GM10266 (cell line): ENCODE measurements at regions not wholly inside any gene's neighbourhood (a gene's known extent, or its start where the extent isn't known, plus 50 kb on each side); places are given as distances from the start of the nearest gene placed in this dataset.
"Not testable (repeated sequence)": the region's sequence is repeated elsewhere in the genome, so short reads cannot be mapped to it uniquely, and the experiment has no call there.

Experiments used
- DNase-seq: peaks from one replicate; pipeline ENCODE4 v3.0.0; 2012; ENCODE audit errors: extremely low spot score
- TF ChIP-seq, protein P1 (sequence below): IDR thresholded peaks from 2 replicates; pipeline ENCODE4 v1.5.1; 2012; ENCODE audit warnings: mild to moderate bottlenecking, low read depth; ENCODE audit not compliant: control insufficient read depth, insufficient read depth; ENCODE audit errors: missing control alignments

DNA sequence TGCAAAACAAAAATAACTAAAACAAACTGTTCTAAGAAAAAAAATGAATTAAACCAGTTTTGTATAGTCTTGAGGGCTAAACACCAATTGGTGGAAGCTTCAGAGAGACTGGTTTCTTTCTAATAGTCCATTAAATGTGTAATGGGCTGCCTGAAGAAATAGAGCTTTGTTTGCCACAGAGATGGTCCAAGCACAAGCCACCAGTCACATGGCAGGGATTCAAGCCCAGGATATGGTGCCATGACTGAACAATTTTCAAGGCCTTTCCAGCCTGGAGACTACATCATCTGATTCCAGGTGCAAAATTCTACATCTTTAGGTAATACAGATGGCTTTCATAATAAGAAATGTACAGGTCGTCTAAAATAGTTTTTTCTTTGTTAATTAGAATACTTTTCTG, 355.3 kb downstream of the NR2F1-AS1 start:
- TF ChIP-seq, protein P1, sequence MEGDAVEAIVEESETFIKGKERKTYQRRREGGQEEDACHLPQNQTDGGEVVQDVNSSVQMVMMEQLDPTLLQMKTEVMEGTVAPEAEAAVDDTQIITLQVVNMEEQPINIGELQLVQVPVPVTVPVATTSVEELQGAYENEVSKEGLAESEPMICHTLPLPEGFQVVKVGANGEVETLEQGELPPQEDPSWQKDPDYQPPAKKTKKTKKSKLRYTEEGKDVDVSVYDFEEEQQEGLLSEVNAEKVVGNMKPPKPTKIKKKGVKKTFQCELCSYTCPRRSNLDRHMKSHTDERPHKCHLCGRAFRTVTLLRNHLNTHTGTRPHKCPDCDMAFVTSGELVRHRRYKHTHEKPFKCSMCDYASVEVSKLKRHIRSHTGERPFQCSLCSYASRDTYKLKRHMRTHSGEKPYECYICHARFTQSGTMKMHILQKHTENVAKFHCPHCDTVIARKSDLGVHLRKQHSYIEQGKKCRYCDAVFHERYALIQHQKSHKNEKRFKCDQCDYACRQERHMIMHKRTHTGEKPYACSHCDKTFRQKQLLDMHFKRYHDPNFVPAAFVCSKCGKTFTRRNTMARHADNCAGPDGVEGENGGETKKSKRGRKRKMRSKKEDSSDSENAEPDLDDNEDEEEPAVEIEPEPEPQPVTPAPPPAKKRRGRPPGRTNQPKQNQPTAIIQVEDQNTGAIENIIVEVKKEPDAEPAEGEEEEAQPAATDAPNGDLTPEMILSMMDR = no peak
- no peak for DNase-seq

DNA sequence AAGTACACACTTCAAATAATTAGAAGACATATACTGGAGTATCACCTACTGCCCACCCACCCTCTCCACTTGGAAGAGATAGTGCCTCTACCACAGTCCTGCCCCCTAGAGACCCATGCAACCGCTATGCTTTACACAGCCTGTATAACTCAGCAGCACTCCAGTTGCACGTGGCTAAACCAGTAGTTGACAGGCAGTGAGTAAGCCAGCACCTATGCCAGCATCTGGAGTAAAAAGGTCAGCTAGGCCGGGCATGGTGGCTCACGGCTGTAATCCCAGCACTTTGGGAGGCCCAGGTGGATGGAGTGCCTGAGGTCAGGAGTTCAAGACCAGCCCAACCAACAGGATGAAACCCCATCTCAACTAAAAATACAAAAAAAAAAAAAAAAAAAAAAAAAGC, 356.4 kb downstream of the NR2F1-AS1 start:
- TF ChIP-seq, protein P1 = no peak
- no peak for DNase-seq

DNA sequence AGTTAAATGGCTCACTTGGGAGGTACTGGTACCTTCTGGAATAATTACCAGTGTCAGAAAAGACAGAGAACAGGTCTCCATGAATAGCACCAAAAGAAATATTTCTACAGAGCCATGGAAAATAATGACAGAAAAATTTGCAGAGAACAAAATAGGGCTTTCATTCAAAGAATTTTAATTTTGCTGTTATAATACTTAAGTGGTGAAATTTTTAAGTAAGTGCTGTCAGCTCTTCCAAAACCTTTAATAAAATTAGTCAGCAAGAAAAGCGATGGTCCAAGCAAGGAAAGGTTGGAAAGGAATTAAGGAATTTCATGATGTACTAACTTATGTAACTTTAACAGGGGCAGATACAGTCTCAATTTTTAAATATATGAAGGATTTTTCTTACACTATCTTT, 359.2 kb downstream of the NR2F1-AS1 start:
- TF ChIP-seq, protein P1 = no peak
- DNase-seq = no peak

DNA sequence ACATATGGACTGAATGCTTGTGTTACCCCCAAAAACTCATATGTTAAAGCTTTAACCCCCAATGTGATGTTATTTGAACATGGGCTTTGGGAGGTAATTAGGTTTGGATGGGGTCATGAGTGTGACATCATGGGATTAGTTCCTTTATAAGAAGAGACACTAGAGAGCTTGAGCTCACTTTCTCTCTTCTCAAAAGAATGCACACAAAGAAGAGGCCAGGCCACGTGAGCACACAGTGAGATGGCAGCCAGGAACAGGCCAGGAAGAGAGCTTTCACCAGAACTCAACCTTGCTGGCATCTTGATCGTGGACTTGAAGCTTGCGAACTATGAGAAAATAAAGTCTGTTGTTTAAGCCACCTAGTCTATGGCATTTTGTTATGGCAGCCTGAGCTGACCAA, 360.6 kb downstream of the NR2F1-AS1 start:
- TF ChIP-seq, protein P1 = no peak
- DNase-seq = no peak

DNA sequence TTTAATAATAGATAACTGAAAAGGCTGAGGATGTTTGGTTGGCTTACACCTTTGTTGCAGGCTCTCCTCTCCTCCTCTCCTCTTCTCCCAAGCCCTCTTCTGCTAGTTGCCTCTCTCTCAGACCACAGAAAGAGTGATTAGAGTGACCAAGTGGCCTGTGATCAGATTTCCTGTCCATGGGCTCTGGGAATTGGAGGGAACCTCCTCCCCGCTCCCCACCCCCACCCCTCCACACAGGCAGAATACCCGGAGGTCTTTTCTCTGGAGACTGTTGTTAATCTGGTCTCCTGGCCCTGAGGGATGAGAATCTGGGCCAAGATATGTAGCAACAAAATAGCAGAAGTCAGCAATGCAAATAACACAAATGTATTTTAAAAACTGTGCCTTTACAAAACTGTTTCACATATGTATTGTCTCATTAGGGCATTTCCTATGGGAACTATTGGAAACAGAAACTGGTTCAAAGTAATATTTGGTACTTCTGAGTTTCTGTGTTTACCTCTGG, 361.3 kb downstream of the NR2F1-AS1 start:
- TF ChIP-seq, protein P1 = no peak

DNA sequence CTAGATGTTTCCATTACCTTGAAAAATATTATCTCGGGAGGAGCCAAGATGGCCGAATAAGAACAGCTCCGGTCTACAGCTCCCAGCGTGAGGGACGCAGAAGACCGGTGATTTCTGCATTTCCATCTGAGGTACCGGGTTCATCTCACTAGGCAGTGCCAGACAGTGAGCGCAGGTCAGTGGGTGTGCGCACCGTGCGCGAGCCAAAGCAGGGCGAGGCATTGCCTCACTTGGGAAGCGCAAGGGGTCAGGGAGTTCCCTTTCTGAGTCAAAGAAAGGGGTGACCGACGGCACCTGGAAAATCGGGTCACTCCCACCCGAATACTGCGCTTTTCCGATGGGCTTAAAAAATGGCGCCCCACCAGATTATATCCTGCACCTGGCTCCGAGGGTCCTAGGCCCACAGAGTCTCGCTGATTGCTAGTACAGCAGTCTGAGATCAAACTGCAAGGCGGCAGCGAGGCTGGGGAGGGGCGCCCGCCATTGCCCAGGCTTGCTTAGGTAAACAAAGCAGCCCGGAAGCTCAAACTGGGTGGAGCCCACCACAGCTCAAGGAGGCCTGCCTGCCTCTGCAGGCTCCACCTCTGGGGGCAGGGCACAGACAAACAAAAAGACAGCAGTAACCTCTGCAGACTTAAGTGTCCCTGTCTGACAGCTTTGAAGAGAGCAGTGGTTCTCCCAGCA, 367.8 kb downstream of the NR2F1-AS1 start:
- DNase-seq = not testable (repeated sequence)

More for the DNA sequence above, 361.3 kb downstream of the NR2F1-AS1 start:
- DNase-seq = no peak

DNA sequence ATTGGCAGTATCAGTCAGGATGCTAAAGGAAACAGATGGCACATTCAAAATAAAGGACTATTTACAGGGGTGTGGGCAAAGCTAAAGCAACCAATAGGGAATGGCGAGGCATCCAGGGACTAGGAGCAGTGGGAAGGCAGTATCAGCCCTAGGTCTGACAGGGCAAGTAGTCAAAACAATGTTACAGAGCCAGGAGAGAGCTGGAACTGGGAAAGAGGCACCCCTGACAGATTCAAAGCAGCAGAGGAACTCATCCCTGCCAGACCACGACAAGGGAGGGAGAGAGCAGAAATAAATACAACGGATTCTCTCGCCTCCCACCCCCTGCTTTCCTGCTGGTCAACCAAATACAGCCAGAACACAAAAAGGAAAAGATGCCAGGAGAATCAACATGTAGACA, 371.5 kb downstream of the NR2F1-AS1 start:
- TF ChIP-seq, protein P1 = no peak
- DNase-seq = no peak
